Ishikawa (cell line): ENCODE measurements at regions not wholly inside any gene's neighbourhood (a gene's known extent, or its start where the extent isn't known, plus 50 kb on each side); places are given as distances from the start of the nearest gene placed in this dataset.

Experiments
- CEBPB ChIP-seq: IDR thresholded peaks from 2 replicates; pipeline ENCODE4 v1.6.1; 2012
- CREB1 ChIP-seq: IDR thresholded peaks from 2 replicates; pipeline ENCODE4 v1.6.1; 2012; ENCODE audit warnings: low read depth
- EGR1 ChIP-seq: IDR thresholded peaks from 2 replicates; pipeline ENCODE4 v1.6.1; 2012
- EP300 ChIP-seq: IDR thresholded peaks from 2 replicates; pipeline ENCODE4 v1.6.1; 2012; ENCODE audit warnings: borderline replicate concordance
- FOXM1 ChIP-seq: IDR thresholded peaks from 2 replicates; pipeline ENCODE4 v1.6.1; 2012; ENCODE audit warnings: low read depth, borderline replicate concordance
- MAX ChIP-seq: IDR thresholded peaks from 2 replicates; pipeline ENCODE4 v1.6.1; 2012
- NFIC ChIP-seq: IDR thresholded peaks from 2 replicates; pipeline ENCODE4 v1.6.1; 2012
- RAD21 ChIP-seq: IDR thresholded peaks from 2 replicates; pipeline ENCODE4 v1.6.1; 2012; ENCODE audit warnings: low read depth
- TAF1 ChIP-seq: IDR thresholded peaks from 2 replicates; pipeline ENCODE4 v1.6.1; 2012; ENCODE audit warnings: low read depth, mild to moderate bottlenecking
- TCF12 ChIP-seq: IDR thresholded peaks from 2 replicates; pipeline ENCODE4 v1.6.1; 2012; ENCODE audit warnings: low read depth
- TEAD4 ChIP-seq: IDR thresholded peaks from 2 replicates; pipeline ENCODE4 v1.6.1; 2012
- USF1 ChIP-seq: IDR thresholded peaks from 2 replicates; pipeline ENCODE4 v1.6.1; 2012
- YY1 ChIP-seq: IDR thresholded peaks from 2 replicates; pipeline ENCODE4 v1.6.1; 2012; ENCODE audit warnings: low read depth
- ZBTB7A ChIP-seq: IDR thresholded peaks from 2 replicates; pipeline ENCODE4 v1.6.1; 2012; ENCODE audit warnings: low read depth
- TF ChIP-seq, protein P1 (sequence below): IDR thresholded peaks from 2 replicates; pipeline ENCODE4 v1.6.1; 2012; ENCODE audit warnings: low read depth, mild to moderate bottlenecking

- TF ChIP-seq MAX (no peak), EP300 (no peak), TEAD4 (no peak), CEBPB (no peak), FOXM1 (no peak), NFIC (no peak), EGR1 (no peak), CREB1 (no peak)
- TF ChIP-seq, protein P1, sequence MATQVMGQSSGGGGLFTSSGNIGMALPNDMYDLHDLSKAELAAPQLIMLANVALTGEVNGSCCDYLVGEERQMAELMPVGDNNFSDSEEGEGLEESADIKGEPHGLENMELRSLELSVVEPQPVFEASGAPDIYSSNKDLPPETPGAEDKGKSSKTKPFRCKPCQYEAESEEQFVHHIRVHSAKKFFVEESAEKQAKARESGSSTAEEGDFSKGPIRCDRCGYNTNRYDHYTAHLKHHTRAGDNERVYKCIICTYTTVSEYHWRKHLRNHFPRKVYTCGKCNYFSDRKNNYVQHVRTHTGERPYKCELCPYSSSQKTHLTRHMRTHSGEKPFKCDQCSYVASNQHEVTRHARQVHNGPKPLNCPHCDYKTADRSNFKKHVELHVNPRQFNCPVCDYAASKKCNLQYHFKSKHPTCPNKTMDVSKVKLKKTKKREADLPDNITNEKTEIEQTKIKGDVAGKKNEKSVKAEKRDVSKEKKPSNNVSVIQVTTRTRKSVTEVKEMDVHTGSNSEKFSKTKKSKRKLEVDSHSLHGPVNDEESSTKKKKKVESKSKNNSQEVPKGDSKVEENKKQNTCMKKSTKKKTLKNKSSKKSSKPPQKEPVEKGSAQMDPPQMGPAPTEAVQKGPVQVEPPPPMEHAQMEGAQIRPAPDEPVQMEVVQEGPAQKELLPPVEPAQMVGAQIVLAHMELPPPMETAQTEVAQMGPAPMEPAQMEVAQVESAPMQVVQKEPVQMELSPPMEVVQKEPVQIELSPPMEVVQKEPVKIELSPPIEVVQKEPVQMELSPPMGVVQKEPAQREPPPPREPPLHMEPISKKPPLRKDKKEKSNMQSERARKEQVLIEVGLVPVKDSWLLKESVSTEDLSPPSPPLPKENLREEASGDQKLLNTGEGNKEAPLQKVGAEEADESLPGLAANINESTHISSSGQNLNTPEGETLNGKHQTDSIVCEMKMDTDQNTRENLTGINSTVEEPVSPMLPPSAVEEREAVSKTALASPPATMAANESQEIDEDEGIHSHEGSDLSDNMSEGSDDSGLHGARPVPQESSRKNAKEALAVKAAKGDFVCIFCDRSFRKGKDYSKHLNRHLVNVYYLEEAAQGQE, result no peak
These were observed 386.5 kb upstream of the TCF4 start for GRCh38 chr18:55974521-55974920.

DNA sequence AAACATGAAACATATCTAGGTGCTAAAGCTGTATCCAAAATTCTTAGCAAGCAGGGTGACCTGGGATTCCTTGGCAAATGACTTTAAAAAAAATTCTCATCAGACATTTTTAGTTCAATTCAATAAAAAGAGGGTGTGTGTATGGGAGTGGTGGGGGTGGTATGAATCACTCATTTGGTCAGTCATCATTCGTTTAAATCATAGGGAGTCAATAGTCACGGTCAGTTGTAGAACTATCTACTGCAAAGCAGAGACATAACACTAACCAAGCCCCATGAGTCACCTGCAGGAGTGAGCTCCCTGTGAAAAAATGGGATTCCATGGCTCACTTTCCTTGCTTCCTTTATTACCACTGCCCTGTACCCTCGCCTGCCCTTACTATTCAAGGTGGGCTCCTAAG is 380.6 kb upstream of the TCF4 start:
- TF ChIP-seq TAF1 (no peak), RAD21 (no peak), FOXM1 (no peak), NFIC (no peak), EGR1 (no peak), TCF12 (no peak), TEAD4 (no peak), MAX (no peak), CREB1 (no peak), ZBTB7A (no peak), CEBPB (no peak)
- TF ChIP-seq, protein P1, result no peak

- TF ChIP-seq TEAD4 (no peak), EGR1 (no peak), USF1 (no peak), TAF1 (no peak), FOXM1 (no peak), NFIC (no peak)
These were observed 379.0 kb upstream of the TCF4 start for GRCh38 chr18:55967019-55967418.

DNA sequence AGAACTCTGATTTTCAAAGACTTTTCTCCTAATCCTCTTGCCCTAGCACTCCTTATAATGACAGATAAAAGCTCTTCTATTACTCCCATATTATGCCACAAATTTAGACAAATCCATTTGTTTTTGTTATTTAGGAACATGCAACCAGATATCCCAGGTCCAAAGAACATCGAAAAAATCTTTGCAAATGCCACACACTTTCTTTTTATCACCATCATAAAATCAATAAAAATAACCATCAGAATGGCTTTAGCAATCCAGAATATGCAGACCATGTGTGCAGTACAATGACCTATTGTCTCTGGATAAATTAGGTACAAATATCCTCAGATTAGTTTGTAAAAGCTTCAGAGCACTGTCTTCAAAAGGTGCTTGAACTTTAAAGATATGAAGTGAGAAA is 376.2 kb upstream of the TCF4 start:
- no peak for TF ChIP-seq TEAD4
- no peak for TF ChIP-seq TCF12
- no peak for TF ChIP-seq YY1
- no peak for TF ChIP-seq ZBTB7A
- TF ChIP-seq NFIC, result no peak
- TF ChIP-seq MAX, result no peak
- TF ChIP-seq USF1, result no peak
- no peak for TF ChIP-seq EGR1
- no peak for TF ChIP-seq CEBPB
- TF ChIP-seq RAD21, result no peak
- TF ChIP-seq, protein P1, result no peak
- TF ChIP-seq TAF1, result no peak
- no peak for TF ChIP-seq CREB1
- no peak for TF ChIP-seq EP300
- no peak for TF ChIP-seq FOXM1

GRCh38 chr18:55953326-55953725 is 365.3 kb upstream of the TCF4 start:
- no peak for TF ChIP-seq CEBPB
- no peak for TF ChIP-seq CREB1
- no peak for TF ChIP-seq NFIC
- no peak for TF ChIP-seq MAX
- TF ChIP-seq TCF12, result no peak
